Glomerular visceral epithelial cell (primary cell): ENCODE measurements at regions not wholly inside any gene's neighbourhood (a gene's known extent, or its start where the extent isn't known, plus 50 kb on each side); places are given as distances from the start of the nearest gene placed in this dataset.

Experiments used
- DNase-seq: peaks from one replicate; pipeline ENCODE4 v3.0.0-alpha.2; 2016; ENCODE audit errors: extremely low spot score

DNA sequence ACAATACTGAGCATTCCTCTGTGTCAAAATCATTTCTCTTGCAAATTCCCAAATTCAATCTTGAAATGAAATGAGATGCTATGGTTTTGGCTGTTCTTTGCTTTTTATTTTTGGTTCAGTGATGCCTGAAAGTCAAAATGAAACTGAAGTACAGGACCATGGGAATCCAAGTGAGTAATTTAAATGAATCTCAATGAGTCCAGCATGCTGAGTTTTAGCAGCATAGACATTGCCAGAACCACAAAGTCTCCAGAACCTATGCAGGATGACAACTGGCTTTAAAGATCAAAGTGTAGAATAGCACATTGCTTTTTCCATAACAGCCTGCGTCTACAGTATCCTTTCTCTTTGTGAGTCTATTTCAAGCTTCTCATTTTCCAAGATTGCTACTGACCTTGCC is 1050.7 kb upstream of the PIK3C3 start:
- no peak for DNase-seq

DNA sequence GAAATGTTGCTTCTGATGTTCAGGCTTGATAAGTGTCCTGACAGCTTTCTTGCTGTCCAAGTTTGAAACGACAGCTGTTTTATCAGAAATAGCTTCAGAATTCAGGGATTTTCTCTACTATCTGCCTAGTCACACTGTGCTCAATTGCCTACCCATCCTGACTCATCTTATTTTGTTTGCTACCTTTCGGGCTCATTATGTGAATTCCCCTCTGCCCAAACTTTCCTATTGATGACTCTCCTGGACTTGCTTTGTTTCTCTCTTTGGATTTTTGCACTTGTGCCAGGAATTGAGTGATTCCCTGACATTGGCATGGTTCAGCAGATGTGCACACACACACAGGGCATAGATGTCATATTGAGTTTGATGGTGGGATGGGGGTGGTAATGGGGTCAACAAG is 1052.6 kb upstream of the PIK3C3 start:
- no peak for DNase-seq

DNA sequence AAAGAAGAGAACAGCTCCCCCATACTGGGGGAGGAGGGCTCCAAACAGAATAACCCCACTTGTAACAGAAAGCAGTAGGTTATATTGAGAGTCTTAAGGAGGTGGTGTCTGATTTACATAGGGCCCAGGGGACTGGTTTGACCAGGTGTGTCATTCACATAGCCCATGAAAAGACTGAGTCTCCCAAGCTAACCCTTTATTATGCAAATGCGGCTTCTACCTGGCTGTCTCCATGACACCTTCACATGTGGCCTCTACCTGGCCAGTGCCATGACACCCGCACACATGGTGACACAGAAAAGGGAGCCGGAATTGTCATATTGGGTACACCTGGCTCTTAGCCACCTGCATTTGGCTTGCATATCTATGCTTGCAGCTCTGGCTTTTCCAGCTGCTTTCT is 1057.2 kb upstream of the PIK3C3 start:
- no peak for DNase-seq

DNA sequence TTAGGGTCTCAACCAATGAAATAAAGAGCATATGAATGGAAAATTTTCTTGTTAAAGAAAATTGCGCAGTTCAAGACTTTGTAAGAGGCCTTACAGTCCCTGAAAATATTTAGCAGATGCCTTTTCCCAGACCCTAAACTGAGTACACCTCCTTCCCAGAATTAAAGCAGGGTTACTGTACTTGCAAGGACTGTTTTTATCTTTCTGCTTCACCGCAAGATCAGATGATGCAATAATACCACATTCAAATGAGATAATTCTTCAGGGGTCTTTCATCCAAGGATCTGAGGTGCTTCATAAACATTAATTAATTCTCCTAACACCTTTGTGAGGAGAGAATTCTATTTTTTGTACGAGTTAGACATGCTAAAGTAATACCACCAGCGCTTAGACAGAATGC is 1071.8 kb upstream of the PIK3C3 start:
- DNase-seq, result no peak

DNA sequence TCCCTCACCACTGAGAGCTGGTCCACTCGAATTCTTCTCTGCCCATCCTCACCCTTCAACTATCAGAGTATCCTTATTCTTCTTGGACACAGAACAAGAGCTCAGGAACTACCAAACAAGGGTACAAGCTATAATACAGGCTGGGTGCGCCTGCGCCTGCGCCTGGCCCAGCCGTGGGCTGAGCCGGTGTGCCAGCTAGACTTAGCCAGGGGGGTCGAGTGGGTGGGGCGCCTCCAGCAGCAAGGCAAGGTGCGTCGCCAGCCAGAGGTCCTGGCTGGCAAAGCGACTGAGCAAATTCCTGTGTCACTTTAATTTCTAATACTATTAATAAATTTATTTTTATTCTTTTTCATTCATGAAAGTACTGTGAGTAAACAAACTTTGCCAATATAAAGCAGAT is 1072.6 kb upstream of the PIK3C3 start:
- DNase-seq, result no peak

DNA sequence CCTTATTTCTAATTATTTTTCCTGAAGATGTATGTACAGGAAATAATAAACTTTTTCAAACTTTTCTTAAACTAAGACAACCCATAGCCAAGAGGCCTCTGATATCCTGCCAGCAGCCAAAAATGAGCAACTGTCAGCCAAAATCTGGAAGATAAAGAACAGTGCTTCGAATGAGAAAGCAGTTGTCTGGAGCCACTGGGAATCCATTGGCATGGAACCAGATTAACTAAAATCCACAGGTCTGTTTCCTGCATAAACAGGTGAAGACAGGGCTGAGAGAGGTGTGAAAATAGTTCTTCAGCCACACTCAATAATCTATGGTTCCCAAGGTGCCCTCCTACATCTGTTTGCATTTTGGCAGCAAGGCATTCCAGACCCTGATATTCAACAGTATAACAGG is 1076.7 kb upstream of the PIK3C3 start:
- DNase-seq, result no peak

DNA sequence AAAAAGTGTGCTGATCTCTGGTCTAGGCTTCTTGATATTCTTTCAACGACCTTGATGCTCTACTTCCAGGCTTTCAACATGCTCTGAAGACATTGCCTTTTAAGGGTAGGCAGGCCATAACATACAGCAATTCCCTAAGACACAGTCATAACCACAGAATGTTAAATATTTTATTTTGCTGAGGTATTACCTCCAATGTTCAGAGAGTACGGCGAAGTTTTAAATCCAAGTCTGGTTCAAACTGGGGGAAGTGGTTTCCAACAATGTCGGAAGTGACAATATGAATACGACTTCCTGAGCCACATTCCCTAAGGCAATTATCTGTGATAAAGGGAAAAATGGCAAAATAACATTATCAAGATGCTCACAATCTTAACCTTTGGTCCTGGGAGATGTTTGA is 1077.9 kb upstream of the PIK3C3 start:
- DNase-seq, result peak; percentile 73

DNA sequence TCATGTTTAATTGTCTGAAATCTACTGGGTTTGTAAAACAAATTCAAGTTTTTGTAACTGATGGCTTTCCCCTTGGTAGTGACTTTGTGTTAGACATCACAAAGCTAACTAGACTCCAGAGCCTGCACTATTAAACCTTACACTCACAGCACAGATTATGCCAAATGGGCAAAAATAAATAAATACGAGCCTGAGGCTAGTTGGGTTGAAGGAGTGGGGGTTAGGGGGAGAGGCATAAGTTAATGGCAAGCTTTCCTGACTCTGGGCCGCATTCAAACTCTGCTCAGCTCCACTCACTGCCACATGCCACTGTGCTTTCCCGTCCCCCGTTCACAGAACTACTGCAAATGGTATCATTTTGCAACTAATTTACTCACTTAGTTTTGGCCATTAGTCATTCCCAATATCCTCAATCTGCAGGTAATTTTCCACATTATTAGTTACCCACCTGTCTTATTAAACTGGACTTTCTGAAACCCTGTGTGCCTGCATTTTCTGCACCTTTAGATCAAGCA is 1079.9 kb upstream of the PIK3C3 start:
- DNase-seq, result no peak

DNA sequence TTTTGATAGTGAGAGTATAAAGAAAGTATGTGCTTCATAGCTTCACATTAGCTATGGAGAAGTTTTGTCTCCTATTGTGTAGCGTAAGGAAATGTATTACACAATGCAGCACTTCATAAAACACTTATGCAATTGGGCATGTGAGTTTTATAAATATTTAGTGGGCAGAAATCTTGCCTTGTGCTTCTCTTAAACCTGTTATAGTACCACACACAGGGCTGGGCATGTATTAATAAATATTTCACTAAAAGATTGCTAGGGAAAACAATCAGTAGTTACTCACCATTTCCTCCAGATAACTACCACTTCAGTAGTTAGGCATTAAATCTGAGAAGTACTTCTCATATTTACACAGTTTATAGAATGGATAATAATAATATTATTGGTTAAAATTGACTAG is 1080.8 kb upstream of the PIK3C3 start:
- no peak for DNase-seq

DNA sequence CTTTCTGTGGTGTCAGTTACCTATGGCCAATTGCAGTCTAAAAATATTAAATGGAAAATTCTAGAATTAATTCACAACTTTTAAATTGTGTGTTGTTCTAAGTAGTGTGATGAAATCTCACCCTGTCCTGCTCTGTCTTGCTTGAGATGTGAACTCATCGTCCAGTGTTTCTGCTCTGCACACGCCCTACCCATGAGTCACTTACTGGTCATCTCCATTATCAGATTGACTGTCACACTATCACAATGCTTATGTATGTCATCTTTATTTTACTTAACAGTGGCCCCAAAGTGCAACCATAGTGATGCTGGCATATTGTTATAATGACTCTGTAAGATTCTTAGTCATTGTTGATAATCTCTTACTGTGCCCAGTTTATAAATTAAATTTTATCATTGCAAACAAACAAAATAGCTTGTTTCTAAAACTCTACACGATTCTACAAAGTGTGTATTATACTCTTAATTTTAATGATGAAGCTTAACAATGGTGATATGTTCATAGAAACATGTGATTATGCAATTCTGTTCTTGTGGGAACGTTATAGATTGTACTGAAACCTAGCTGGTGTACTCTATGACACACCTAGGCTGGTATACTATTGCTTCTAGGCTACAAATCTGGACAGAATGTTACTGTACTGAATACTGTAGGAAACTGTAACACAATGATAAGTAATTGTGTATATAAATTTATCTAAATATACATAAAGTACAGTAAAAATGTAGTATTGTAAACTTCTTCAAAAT is 1086.8 kb upstream of the PIK3C3 start:
- peak; percentile 71 for DNase-seq

DNA sequence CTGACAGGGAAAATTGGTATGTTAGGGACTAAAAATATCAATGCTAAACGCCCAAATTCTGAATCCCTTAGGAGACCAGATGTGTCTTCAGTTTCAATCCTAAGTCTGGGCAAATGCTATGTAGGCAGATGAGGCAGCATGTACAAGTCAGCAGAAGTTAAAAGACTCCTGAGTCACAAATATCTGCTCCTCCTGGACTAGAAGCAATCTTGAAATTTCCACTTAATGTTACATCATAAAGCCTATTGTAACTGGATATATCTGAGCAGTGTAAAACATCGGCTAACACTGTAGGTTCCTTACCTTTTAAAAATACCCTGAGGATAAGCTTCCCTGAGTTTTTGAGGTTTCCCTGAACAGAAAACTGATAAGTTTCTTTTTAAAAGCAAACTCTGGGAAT is 1087.6 kb upstream of the PIK3C3 start:
- peak; percentile 24 for DNase-seq

DNA sequence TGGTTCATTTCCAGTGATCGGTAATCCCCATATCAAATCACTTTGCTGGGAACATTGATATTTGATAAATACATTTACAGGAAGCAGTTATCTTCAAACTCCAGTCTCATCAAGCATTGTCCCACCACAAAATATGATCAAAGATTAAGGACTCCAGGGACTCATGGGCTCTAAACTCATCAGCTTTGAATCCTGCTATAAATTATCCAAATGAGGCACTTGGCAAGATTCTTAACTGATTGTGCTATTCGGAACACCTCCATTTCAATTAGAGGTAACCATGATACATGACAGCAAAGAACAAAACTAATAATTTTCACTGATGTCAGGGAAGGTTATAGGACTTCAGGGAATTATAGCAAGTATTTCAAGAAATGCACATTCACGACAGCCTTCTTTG is 1088.1 kb upstream of the PIK3C3 start:
- no peak for DNase-seq

DNA sequence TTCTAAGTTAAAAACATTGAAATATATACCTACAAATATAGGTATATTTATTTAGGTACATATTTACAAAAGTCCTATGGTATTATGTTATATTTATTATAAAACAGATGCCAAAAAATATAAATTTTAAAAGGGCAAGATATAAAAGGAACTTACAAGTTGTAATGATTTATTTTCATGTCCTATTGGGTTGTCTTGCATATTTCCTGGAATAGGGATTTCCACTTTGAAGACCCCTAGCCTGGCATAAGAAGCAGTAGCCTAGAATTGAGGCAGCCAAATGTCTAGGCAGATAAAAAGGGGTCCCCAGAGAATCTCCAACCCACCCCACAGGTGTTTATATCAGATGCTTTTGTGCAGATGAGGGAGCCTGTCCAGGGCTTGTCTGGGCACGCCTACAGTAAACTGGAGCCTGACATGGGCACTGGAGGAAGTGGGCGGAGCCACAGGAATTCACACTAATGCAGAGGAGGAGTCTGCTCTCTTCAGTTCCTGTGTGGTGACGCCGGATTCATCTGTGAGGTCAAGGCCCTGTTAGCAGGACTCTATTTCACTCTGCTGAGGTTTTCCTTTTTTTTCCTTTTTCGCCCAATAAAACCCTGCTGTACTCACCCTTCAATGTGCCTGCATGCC is 1088.9 kb upstream of the PIK3C3 start:
- DNase-seq, result no peak

DNA sequence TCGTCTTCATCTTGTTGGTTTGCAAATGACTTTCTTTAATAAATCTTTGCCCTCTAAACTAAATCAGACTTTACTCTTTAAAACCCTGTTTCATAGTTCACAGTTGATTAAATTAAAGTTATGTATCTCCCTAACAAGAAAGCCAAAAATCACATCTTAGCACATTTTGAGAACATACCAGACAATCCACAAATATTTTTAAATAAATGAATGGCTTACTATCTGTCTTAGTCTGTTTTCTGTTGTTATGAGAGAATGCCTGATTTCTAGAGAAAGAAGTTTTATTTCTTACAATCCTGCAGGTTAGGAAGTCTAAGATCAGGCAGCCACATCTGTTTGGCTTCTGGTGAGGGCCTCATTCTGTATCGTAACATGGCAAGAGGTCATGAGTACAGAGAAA is 1090.2 kb upstream of the PIK3C3 start:
- no peak for DNase-seq

DNA sequence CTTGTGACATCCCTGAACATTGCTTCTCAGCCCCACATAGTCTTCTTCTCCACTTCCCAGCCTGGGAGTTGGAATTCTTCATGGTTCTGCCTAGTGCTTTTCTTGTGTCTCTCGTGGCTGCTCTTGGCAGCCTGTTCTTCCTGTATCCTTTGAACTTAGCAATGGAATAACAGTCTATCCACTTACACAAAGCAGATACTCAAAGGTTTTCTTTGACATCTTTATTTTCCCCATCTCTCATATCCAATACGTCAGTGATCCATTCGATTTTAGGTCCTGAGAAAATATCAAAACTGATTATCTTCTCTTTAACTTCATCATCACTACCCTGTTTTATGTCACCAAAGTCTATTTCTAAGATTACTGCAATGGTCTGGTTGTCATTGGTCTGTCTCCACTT is 1091.2 kb upstream of the PIK3C3 start:
- no peak for DNase-seq

DNA sequence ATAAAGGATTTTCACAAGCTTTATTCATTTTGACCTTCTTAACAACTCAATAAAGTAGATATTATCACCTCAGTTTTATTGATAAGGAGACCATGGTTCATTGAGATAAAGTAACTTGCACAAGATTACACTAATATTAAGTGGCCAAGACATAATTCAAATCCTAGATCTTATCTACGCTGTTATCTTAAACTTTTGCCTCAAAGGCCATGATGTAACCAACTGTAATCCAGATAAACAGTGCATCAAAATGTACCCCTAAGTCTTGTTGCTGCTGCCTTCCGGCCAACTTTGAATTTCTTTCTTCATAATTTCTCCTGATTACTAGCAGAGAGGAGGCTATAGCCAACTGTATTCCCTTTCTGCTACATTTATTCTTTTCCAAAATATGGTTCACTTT is 1094.8 kb upstream of the PIK3C3 start:
- DNase-seq, result no peak

DNA sequence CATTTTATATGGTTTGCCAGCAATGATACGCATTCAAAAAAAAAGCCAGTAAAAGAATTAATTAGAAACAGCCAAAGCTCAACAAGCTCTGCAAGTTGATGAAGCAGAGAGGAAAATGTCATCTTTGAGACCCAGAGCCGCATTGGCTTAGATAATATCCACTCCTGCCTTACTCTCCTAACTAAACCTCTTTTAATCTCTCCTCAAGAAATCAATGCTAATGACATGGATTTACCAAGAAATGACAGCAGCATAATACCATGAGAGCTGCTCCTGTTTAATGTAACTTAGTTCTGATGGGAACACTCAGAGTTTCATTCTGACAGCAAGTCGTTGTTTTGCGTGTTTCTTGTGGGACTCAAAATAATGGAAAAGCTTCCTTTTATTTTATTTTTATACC is 1099.4 kb upstream of the PIK3C3 start:
- no peak for DNase-seq

DNA sequence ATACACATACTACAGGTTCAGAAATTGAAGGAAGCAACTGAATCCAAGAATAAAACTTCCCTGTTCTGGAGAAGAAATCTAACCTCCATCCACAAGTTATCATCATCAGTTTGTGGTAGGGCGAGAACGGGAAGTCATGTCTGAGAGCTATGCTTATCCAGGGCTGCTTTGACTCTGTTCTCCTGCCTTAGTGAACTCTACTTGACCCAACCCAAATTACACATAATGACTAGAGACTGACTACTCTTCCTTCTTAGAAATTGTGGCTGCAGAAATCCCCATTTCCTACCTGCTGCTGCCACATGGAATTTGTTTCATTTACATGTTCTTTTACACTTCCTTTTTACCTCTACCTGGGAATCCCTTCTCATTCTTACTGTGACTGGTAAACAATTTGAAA is 1102.6 kb upstream of the PIK3C3 start:
- no peak for DNase-seq

DNA sequence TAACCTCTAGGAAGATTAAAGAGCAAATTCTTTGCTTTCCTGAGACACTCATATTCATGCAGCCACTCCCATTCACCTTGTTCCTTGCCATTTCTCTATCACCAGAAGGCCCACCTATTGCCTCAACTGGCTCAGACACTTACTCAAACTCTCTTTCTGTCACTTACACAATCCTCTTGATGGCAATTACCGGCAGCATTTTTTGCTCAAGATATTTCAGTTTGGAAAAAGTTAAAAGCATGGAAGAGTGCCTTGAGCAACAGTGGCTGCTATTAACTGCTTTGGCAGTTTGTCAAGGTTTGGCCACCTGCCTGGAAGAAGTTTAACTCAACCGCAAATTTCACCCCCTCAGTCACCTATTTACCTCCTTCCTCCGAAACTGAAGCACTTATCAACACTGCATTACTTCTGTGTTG is 1104.0 kb upstream of the PIK3C3 start:
- peak; percentile 71 for DNase-seq

DNA sequence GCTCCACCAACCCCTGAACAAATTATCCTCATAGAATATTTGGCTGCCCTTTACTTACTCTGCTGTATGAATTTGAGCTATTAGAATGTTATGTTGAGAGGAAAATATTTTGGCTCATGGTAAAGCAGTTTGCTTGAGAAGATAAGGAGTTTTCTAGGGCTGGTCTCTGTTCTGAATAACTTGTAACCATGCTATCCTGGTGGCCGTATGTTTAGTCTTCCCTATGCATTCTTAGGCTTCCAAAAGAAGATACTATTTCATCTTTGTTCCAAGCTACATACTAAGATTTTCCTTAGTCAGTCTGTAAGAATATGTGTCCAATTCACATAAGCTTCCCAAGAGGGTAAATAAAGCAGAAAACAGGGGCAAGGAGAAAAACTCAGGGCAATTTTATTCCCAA is 1105.1 kb upstream of the PIK3C3 start:
- DNase-seq, result no peak

DNA sequence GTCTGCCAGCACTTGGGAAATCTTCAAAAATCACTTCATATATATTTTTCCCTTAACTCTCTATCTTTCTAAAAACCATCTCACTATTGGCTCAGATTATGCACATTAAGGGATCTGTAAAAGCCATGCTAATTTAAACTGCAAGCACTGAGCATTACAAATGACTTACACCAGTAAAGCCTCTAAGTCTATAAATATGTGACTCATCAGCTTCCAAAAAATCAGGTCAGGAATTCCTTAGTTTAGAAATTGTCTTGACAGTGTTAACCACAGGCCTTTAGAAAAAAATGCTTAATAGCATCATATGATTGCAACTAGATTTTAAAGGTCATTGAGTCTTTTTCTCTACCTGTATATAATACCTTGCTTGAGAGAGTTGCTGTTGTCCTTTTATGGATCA is 1113.6 kb upstream of the PIK3C3 start:
- peak; percentile 33 for DNase-seq

DNA sequence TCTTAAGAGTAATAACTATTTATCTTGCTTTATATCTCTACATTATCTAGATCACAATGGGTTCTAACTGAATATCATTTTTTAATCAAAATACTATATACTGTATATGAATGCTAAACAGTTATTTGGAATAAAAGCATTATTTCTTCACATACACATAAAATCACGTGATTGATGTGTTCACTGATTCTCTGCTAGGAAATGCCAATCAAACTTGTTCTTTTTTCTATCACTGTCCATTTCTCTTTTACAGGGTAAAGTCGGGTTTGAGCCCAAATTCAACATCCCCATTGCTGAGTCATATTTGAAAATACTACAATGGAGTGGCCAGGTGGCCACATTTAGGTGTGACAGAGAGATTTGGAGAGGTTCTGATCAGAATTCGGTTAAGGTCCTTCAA is 1114.0 kb upstream of the PIK3C3 start:
- DNase-seq, result no peak

DNA sequence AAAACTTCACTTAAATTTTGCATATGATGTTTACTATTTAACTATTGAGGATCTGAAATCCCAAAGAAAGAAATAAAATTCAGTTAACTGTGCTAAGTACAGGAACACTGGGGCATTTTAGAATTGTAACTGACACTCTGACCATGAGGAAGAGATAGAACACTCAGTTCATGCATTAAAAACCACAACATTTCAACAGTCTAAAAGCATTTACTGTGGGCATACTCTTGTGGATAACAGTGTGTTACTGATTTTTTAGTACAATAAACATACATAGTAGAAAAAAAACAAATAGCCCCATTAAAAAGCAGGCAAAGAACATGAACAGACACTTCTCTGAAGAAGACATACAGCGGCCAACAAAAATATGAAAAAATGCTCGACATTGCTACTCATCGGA is 1122.7 kb upstream of the PIK3C3 start:
- DNase-seq, result no peak

DNA sequence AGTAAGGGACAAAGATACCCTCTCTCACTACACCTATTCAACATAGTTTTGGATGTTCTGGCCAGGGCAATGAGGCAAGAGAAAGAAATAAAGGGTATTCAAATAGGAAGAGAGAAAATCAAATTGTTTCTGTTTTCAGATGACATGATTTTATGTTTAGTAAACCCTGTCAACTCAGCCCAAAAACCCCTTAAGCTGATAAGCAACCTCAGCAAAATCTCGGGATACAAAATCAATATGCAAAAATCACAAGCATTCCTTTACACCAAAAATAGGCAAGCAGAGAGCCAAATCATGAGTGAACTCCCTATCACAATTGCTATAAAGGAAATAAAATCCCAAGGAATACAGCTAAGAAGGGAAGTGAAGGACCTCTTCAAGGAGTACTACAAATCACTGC is 1130.7 kb upstream of the PIK3C3 start:
- DNase-seq, result no peak
